ENCODE measurements at regions not wholly inside any gene's neighbourhood (a gene's known extent, or its start where the extent isn't known, plus 50 kb on each side); places are given as distances from the start of the nearest gene placed in this dataset.

DNA sequence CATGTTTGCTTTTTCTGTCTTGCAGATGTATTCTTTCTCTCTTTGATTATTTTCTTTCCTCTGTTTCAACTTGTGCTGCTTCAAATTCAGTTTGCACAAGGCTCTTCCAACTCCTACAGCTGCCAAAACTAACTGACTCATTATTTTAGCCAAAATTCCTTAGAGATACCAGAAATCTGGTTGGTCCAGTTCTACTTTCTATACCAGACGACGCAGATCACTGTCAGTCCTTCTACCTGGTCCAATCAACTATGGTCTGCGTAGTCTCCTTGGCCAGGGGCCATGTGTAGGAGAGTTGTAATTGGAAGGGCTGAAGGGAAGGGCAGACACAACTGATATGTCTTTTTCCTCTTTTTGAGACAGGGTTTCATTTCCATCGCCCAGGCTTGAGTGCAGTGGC lies 51.9 kb upstream of the JAK2 start:
- in situ Hi-C loops (cut with MboI): no loop called here
- ATAC-seq (no peak; the same call in 2 of the 3 replicates), DNase-seq (ENCODE audit: extremely low read depth in 1 of 4, low spot score in 3 of 4) (no peak), FAIRE-seq (no peak)
- Histone ChIP-seq H3K4me1 (replicated peaks in 1 of 2; ENCODE audit: control insufficient read depth in 2 of 2, insufficient read depth in 2 of 2, low read length in 2 of 2) (peaks cover 0 to 17% of the 10 kb centered on the region in 2 experiments; a peak in 2 of 5 replicates), H2AFZ (ENCODE audit: low read depth, low read length) (no peak overlapping the region), H3K79me2 (ENCODE audit: control insufficient read depth, insufficient read depth, low read length) (no peaks in the 10 kb centered on the region; the same call in 2 of the 3 replicates), H3K9ac (ENCODE audit: insufficient read depth in 1 of 2, low read depth in 2 of 2, low read length in 2 of 2) (no peak overlapping the region), H3K36me3 (ENCODE audit: control insufficient read depth, insufficient read depth, low read length) (no peaks in the 10 kb centered on the region), H3K9me3 (replicated peaks; ENCODE audit: control insufficient read depth, insufficient read depth, low read depth, low read length) (no peaks in the 10 kb centered on the region), H3K27me3 (ENCODE audit: control insufficient read depth in 2 of 2, insufficient read depth in 2 of 2, low read length in 2 of 2) (no peaks in the 10 kb centered on the region), H3K4me2 (ENCODE audit: insufficient read depth, low read length) (no peak overlapping the region), H4K20me1 (replicated peaks; ENCODE audit: control insufficient read depth, insufficient read depth, low read length) (no peaks in the 10 kb centered on the region), H3K9me1 (ENCODE audit: control insufficient read depth, insufficient read depth, low read length) (no peaks in the 10 kb centered on the region), H3K4me3 (no peak overlapping the region), H3K27ac (ENCODE audit: extremely low read depth, low read depth, low read length) (no peak overlapping the region; the same call in 2 of the 3 replicates)
- 36% methylated on average over 4 of the region's 4 CpGs for WGBS (ENCODE audit: insufficient coverage, low coverage, missing lambda C conversion rate)
- ChIA-PET POLR2A (interaction anchor here (0.5 to 1.0 kb wide), 2 partner anchors 8 to 30 kb away, joined by 4 read pairs; no protein-coding TSS in a partner anchor), CTCF (ENCODE audit: low intra/inter-chr PET ratio) (no interaction called here)
- TF ChIP-seq U2AF1 (optimal IDR thresholded peaks at IDR 0.05; ENCODE audit: low read depth, low read length): no peak
- TF ChIP-seq, protein P1, sequence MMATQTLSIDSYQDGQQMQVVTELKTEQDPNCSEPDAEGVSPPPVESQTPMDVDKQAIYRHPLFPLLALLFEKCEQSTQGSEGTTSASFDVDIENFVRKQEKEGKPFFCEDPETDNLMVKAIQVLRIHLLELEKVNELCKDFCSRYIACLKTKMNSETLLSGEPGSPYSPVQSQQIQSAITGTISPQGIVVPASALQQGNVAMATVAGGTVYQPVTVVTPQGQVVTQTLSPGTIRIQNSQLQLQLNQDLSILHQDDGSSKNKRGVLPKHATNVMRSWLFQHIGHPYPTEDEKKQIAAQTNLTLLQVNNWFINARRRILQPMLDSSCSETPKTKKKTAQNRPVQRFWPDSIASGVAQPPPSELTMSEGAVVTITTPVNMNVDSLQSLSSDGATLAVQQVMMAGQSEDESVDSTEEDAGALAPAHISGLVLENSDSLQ (IDR thresholded peaks at IDR 0.05): peak; percentile 37; the same call in 1 of the 2 replicates
- BruUV-seq (replicated peaks): no TSS peak
- intact Hi-C loops (cut with micrococcal nuclease): no loop called here

DNA sequence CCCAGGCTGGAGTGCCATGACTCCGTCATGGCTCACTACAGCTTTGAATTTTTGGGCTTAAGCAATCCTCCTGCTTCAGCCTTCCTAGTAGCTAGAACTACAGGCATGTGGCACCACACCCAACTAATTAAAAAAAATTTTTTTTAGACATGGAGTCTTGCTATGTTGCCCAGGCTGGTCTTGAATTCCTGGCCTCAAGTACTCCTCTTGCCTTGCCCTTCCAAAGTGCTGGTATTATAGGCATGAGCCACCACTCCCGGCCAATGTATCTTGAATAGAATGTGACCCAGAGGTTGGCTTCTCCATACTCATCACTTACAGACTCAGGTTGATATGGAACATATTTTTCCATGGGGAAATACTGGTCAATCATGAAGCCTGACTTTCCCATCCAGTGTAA lies 51.2 kb upstream of the JAK2 start:
- WGBS (ENCODE audit: insufficient coverage, low coverage, missing lambda C conversion rate): 86% methylated on average over 1 of the region's 2 CpGs
- no peaks in the 10 kb centered on the region for H3K79me2 ChIP-seq (ENCODE audit: control insufficient read depth, insufficient read depth, low read length)
- peaks cover 0 to 19% of the 10 kb centered on the region in 2 experiments; a peak in 2 of 5 replicates for H3K4me1 ChIP-seq (replicated peaks in 1 of 2; ENCODE audit: control insufficient read depth in 2 of 2, insufficient read depth in 2 of 2, low read length in 2 of 2)
- FAIRE-seq: no peak
- no peak overlapping the region for H3K9ac ChIP-seq (ENCODE audit: insufficient read depth in 1 of 2, low read depth in 2 of 2, low read length in 2 of 2)
- ATAC-seq: no peak
- H3K27ac ChIP-seq (ENCODE audit: extremely low read depth, low read depth, low read length): no peak overlapping the region
- H3K4me3 ChIP-seq: no peak overlapping the region
- POLR2A ChIA-PET: no interaction called here
- H3K9me1 ChIP-seq (ENCODE audit: control insufficient read depth, insufficient read depth, low read length): no peaks in the 10 kb centered on the region
- no peaks in the 10 kb centered on the region for H3K36me3 ChIP-seq (ENCODE audit: control insufficient read depth, insufficient read depth, low read length)
- no peak for DNase-seq (ENCODE audit: extremely low read depth in 1 of 4, low spot score in 3 of 4)
- no peaks in the 10 kb centered on the region for H4K20me1 ChIP-seq (replicated peaks; ENCODE audit: control insufficient read depth, insufficient read depth, low read length)
- H3K27me3 ChIP-seq (ENCODE audit: control insufficient read depth in 2 of 2, insufficient read depth in 2 of 2, low read length in 2 of 2): no peaks in the 10 kb centered on the region
- H3K4me2 ChIP-seq (ENCODE audit: insufficient read depth, low read length): no peak overlapping the region
- no peak overlapping the region for H2AFZ ChIP-seq (ENCODE audit: low read depth, low read length)
- intact Hi-C loops (cut with micrococcal nuclease): no loop called here
- no peaks in the 10 kb centered on the region for H3K9me3 ChIP-seq (replicated peaks; ENCODE audit: control insufficient read depth, insufficient read depth, low read depth, low read length)
- no TSS peak for BruUV-seq (replicated peaks)
- in situ Hi-C loops (cut with MboI): no loop called here
- CTCF ChIA-PET (ENCODE audit: low intra/inter-chr PET ratio): no interaction called here
- TF ChIP-seq PML (IDR thresholded peaks at IDR 0.05; ENCODE audit: low read length) (no peak), U2AF2 (optimal IDR thresholded peaks at IDR 0.05; ENCODE audit: low read depth, low read length) (no peak), U2AF1 (optimal IDR thresholded peaks at IDR 0.05; ENCODE audit: low read depth, low read length) (no peak), CSDE1 (IDR thresholded peaks at IDR 0.05) (no peak), MAFK (IDR thresholded peaks at IDR 0.05; ENCODE audit: low read length) (no peak), SMARCE1 (IDR thresholded peaks at IDR 0.05) (no peak), FIP1L1 (IDR thresholded peaks at IDR 0.05; ENCODE audit: low read depth, low read length, poor library complexity, severe bottlenecking) (no peak), ZNF224 (CRISPR knock-in tag; IDR thresholded peaks at IDR 0.05) (no peak), ATF4 (CRISPR knock-in tag; IDR thresholded peaks at IDR 0.05) (no peak), BHLHE40 (IDR thresholded peaks at IDR 0.05; ENCODE audit: low read length) (no peak), CREB3L1 (IDR thresholded peaks at IDR 0.05; ENCODE audit: borderline replicate concordance, low read depth) (no peak), KLF10 (CRISPR knock-in tag; IDR thresholded peaks at IDR 0.05) (no peak), ZSCAN32 (CRISPR knock-in tag; IDR thresholded peaks at IDR 0.05) (no peak), COPS2 (conservative IDR thresholded peaks at IDR 0.05) (no peak), GTF2F1 (IDR thresholded peaks at IDR 0.05; ENCODE audit: low read depth, low read length) (no peak)
